Fibroblast of lung (primary cell): ENCODE measurements at regions not wholly inside any gene's neighbourhood (a gene's known extent, or its start where the extent isn't known, plus 50 kb on each side); places are given as distances from the start of the nearest gene placed in this dataset.

Experiments
- DNase-seq, 2 donors: peaks; one replicate each; pipeline versions ENCODE4 v3.0.0 to v3.0.0-alpha.2; 2010; ENCODE audit warnings: low read depth in 2 of 2
- H2AFZ ChIP-seq: 2 replicates; pipeline ENCODE4 v1.5.1; 2012; ENCODE audit warnings: low read length, control low read depth, inconsistent platforms
- H3K27ac ChIP-seq: 2 replicates; pipeline ENCODE4 v1.5.1; 2011; ENCODE audit warnings: low read length, control low read depth; ENCODE audit not compliant: insufficient read depth
- H3K27me3 ChIP-seq: 2 replicates; pipeline ENCODE4 v1.5.1; 2011; ENCODE audit warnings: mild to moderate bottlenecking, low read length; ENCODE audit not compliant: control insufficient read depth, insufficient read depth
- H3K36me3 ChIP-seq: 2 replicates; pipeline ENCODE4 v1.5.1; 2011; ENCODE audit warnings: low read length; ENCODE audit not compliant: control insufficient read depth, insufficient read depth
- H3K4me1 ChIP-seq: 2 replicates; pipeline ENCODE4 v1.5.1; 2011; ENCODE audit warnings: low read length; ENCODE audit not compliant: control insufficient read depth, insufficient read depth; ENCODE audit errors: extremely low read depth
- H3K4me2 ChIP-seq: 2 replicates; pipeline ENCODE4 v1.5.1; 2011; ENCODE audit warnings: low read length, control low read depth; ENCODE audit not compliant: insufficient read depth; ENCODE audit errors: extremely low read depth
- H3K4me3 ChIP-seq, 4 experiments: fragments of 200-600 bp in 1 of 4; sonication (generic) in 1 of 4; replicated peaks in 1 of 4; 2 replicates each; pipeline ENCODE4 v1.5.1; 2011 to 2016; ENCODE audit warnings: low read length in 4 of 4, low read depth in 3 of 4, mild to moderate bottlenecking in 3 of 4, control low read depth in 2 of 4, inconsistent platforms in 1 of 4, mixed read lengths in 1 of 4; ENCODE audit not compliant: insufficient read depth in 1 of 4; ENCODE audit errors: control extremely low read depth in 1 of 4
- H3K79me2 ChIP-seq: 2 replicates; pipeline ENCODE4 v1.5.1; 2012; ENCODE audit warnings: mild to moderate bottlenecking, low read length, inconsistent platforms; ENCODE audit not compliant: control insufficient read depth, insufficient read depth
- H3K9ac ChIP-seq: 2 replicates; pipeline ENCODE4 v1.5.1; 2011; ENCODE audit warnings: mild to moderate bottlenecking, low read length, control low read depth; ENCODE audit not compliant: insufficient read depth
- H3K9me3 ChIP-seq: 2 replicates; pipeline ENCODE4 v1.5.1; 2012; ENCODE audit warnings: low read depth, low read length; ENCODE audit not compliant: control insufficient read depth, insufficient read depth
- H4K20me1 ChIP-seq: 2 replicates; pipeline ENCODE4 v1.5.1; 2011; ENCODE audit warnings: low read length; ENCODE audit not compliant: control insufficient read depth, insufficient read depth; ENCODE audit errors: extremely low read depth
- CTCF ChIP-seq, 2 donors: IDR thresholded peaks in 1 of 2; conservative IDR thresholded peaks in 1 of 2; 1 replicate in 1 of 2; 2 replicates in 1 of 2; pipeline ENCODE4 v1.5.1; 2011 to 2012; ENCODE audit warnings: low read length in 2 of 2, control low read depth in 1 of 2, inconsistent platforms in 1 of 2, low read depth in 1 of 2, mild to moderate bottlenecking in 1 of 2
- EZH2 ChIP-seq: IDR thresholded peaks from 2 replicates; pipeline ENCODE4 v1.5.1; 2012; ENCODE audit warnings: low read length, control low read depth, mild to moderate bottlenecking; ENCODE audit errors: missing control alignments

GRCh38 chr17:13884347-13884746 is 185.0 kb upstream of the COX10 start:
- Histone ChIP-seq H3K4me3 (no peak overlapping the region), H3K9ac (no peak overlapping the region), H3K79me2 (no peaks in the 10 kb centered on the region), H4K20me1 (no peaks in the 10 kb centered on the region), H3K4me2 (no peak overlapping the region), H3K9me3 (no peaks in the 10 kb centered on the region), H3K36me3 (no peaks in the 10 kb centered on the region), H3K4me1 (peaks cover 3% of the 10 kb centered on the region), H2AFZ (no peak overlapping the region), H3K27ac (no peak overlapping the region), H3K27me3 (no peaks in the 10 kb centered on the region)
- TF ChIP-seq EZH2 (no peak), CTCF (conservative IDR thresholded peaks at IDR 0.05 in 1 of 2, IDR thresholded peaks at IDR 0.05 in 1 of 2; ENCODE audit: low read depth in 1 of 2, low read length in 2 of 2) (no peak)
- DNase-seq: no peak

GRCh38 chr17:13885550-13885949 is 183.8 kb upstream of the COX10 start:
- no peak for TF ChIP-seq CTCF (conservative IDR thresholded peaks at IDR 0.05 in 1 of 2, IDR thresholded peaks at IDR 0.05 in 1 of 2; ENCODE audit: low read depth in 1 of 2, low read length in 2 of 2)
- TF ChIP-seq EZH2: no peak
- H3K4me2 ChIP-seq: no peak overlapping the region
- H3K9ac ChIP-seq: no peak overlapping the region
- H3K36me3 ChIP-seq: no peaks in the 10 kb centered on the region
- H3K4me3 ChIP-seq: no peak overlapping the region
- no peaks in the 10 kb centered on the region for H3K27me3 ChIP-seq
- no peaks in the 10 kb centered on the region for H3K79me2 ChIP-seq
- no peak for DNase-seq
- no peaks in the 10 kb centered on the region for H3K9me3 ChIP-seq
- H3K27ac ChIP-seq: no peak overlapping the region
- peaks cover 3% of the 10 kb centered on the region for H3K4me1 ChIP-seq
- H4K20me1 ChIP-seq: no peaks in the 10 kb centered on the region
- H2AFZ ChIP-seq: no peak overlapping the region

- H3K4me1 ChIP-seq: peaks cover 3% of the 10 kb centered on the region
- H3K36me3 ChIP-seq: no peaks in the 10 kb centered on the region
- H3K9me3 ChIP-seq: no peaks in the 10 kb centered on the region
- H3K27ac ChIP-seq: no peak overlapping the region
- no peaks in the 10 kb centered on the region for H3K79me2 ChIP-seq
- TF ChIP-seq CTCF (conservative IDR thresholded peaks at IDR 0.05 in 1 of 2, IDR thresholded peaks at IDR 0.05 in 1 of 2; ENCODE audit: low read depth in 1 of 2, low read length in 2 of 2): no peak
- H4K20me1 ChIP-seq: no peaks in the 10 kb centered on the region
- no peak overlapping the region for H3K4me3 ChIP-seq
- H3K27me3 ChIP-seq: no peaks in the 10 kb centered on the region
- no peak overlapping the region for H3K9ac ChIP-seq
- H2AFZ ChIP-seq: no peak overlapping the region
- H3K4me2 ChIP-seq: peak overlapping the region; percentile 8
- DNase-seq: peak; percentile 24 to 75
Observed at GRCh38 chr17:13885953-13886889, 183.1 kb upstream of the COX10 start.
